WERI-Rb-1 (cell line): ENCODE measurements at regions not wholly inside any gene's neighbourhood (a gene's known extent, or its start where the extent isn't known, plus 50 kb on each side); places are given as distances from the start of the nearest gene placed in this dataset.

ENCODE experiments used
- DNase-seq: peaks from one replicate; pipeline ENCODE4 v3.0.0-alpha.2; 2020
- H3K27ac ChIP-seq: fragments of 250-450 bp; sonication (Bioruptor Pico); 2 replicates; pipeline ENCODE4 v1.5.1; 2020; ENCODE audit warnings: mild to moderate bottlenecking, moderate library complexity
- H3K27me3 ChIP-seq: fragments of 250-450 bp; sonication (Bioruptor Pico); 2 replicates; pipeline ENCODE4 v1.5.1; 2021; ENCODE audit warnings: mild to moderate bottlenecking, low read depth, moderate library complexity; ENCODE audit not compliant: insufficient read depth, severe bottlenecking
- H3K36me3 ChIP-seq: fragments of 250-450 bp; sonication (Bioruptor Pico); 2 replicates; pipeline ENCODE4 v1.5.1; 2020; ENCODE audit warnings: mild to moderate bottlenecking, moderate library complexity
- H3K4me3 ChIP-seq: 2 replicates; pipeline ENCODE4 v1.5.1; 2011; ENCODE audit warnings: low read depth, mild to moderate bottlenecking, control low read depth, low read length
- H3K9me3 ChIP-seq: fragments of 250-450 bp; sonication (Bioruptor Pico); 2 replicates; pipeline ENCODE4 v1.5.1; 2021; ENCODE audit warnings: mild to moderate bottlenecking, moderate library complexity; ENCODE audit not compliant: severe bottlenecking
- CTCF ChIP-seq: IDR thresholded peaks from 2 replicates; pipeline ENCODE4 v1.5.1; 2011; ENCODE audit warnings: low read depth, mild to moderate bottlenecking, control low read depth, inconsistent platforms, low read length

- Histone ChIP-seq H3K27me3 (no peaks in the 10 kb centered on the region), H3K36me3 (no peaks in the 10 kb centered on the region), H3K27ac (no peak overlapping the region), H3K4me3 (no peak overlapping the region), H3K9me3 (no peaks in the 10 kb centered on the region)
- TF ChIP-seq CTCF = no peak
- DNase-seq = no peak
Measured at GRCh38 chr1:196088541-196088940, 519.7 kb downstream of the KCNT2 start.

- no peaks in the 10 kb centered on the region for H3K9me3 ChIP-seq
- H3K27ac ChIP-seq = no peak overlapping the region
- H3K27me3 ChIP-seq = no peaks in the 10 kb centered on the region
- DNase-seq = no peak
- H3K36me3 ChIP-seq = no peaks in the 10 kb centered on the region
- TF ChIP-seq CTCF = no peak
- no peak overlapping the region for H3K4me3 ChIP-seq
Measured at GRCh38 chr1:196078691-196079090, 529.5 kb downstream of the KCNT2 start.

- Histone ChIP-seq H3K27me3 (no peaks in the 10 kb centered on the region), H3K9me3 (no peaks in the 10 kb centered on the region), H3K27ac (no peak overlapping the region), H3K4me3 (no peak overlapping the region), H3K36me3 (no peaks in the 10 kb centered on the region)
- TF ChIP-seq CTCF = no peak
- no peak for DNase-seq
Measured at GRCh38 chr1:196075621-196076020, 532.6 kb downstream of the KCNT2 start.

GRCh38 chr1:196074182-196074581 is 534.1 kb downstream of the KCNT2 start:
- no peak for TF ChIP-seq CTCF
- no peaks in the 10 kb centered on the region for H3K27me3 ChIP-seq
- no peaks in the 10 kb centered on the region for H3K36me3 ChIP-seq
- H3K9me3 ChIP-seq = no peaks in the 10 kb centered on the region
- H3K27ac ChIP-seq = no peak overlapping the region
- no peak for DNase-seq
- H3K4me3 ChIP-seq = no peak overlapping the region

GRCh38 chr1:196071447-196071846 is 536.8 kb downstream of the KCNT2 start:
- H3K27ac ChIP-seq = no peak overlapping the region
- H3K4me3 ChIP-seq = no peak overlapping the region
- no peaks in the 10 kb centered on the region for H3K27me3 ChIP-seq
- no peaks in the 10 kb centered on the region for H3K36me3 ChIP-seq
- TF ChIP-seq CTCF = no peak
- H3K9me3 ChIP-seq = no peaks in the 10 kb centered on the region
- DNase-seq = no peak

- H3K36me3 ChIP-seq = no peaks in the 10 kb centered on the region
- no peak for DNase-seq
- no peak overlapping the region for H3K27ac ChIP-seq
- no peak overlapping the region for H3K4me3 ChIP-seq
- no peaks in the 10 kb centered on the region for H3K27me3 ChIP-seq
- no peaks in the 10 kb centered on the region for H3K9me3 ChIP-seq
- no peak for TF ChIP-seq CTCF
Measured at GRCh38 chr1:196070940-196071339, 537.3 kb downstream of the KCNT2 start.
